ENCODE measurements at regions not wholly inside any gene's neighbourhood (a gene's known extent, or its start where the extent isn't known, plus 50 kb on each side); places are given as distances from the start of the nearest gene placed in this dataset.

DNA sequence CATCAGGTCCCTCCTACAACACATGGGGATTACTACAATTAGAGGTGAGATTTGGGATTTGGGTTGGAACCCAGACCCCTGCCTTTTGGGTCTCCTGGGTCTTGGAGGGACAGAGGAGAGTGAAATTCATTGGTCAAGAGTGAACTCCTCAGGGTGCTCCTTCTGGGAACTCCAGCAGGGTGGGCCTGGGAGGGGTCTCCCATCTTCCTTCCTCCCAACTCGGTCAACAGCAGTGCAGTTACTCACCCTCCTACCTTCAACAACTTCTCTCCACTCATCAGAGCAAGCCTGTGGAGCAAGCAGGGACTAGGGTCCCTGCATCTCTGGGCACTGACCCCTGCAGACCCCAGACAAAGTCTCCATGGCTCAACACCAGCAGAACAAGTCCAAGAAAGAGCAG, 89.3 kb upstream of the TMPRSS2 start:
- TF ChIP-seq, protein P1, sequence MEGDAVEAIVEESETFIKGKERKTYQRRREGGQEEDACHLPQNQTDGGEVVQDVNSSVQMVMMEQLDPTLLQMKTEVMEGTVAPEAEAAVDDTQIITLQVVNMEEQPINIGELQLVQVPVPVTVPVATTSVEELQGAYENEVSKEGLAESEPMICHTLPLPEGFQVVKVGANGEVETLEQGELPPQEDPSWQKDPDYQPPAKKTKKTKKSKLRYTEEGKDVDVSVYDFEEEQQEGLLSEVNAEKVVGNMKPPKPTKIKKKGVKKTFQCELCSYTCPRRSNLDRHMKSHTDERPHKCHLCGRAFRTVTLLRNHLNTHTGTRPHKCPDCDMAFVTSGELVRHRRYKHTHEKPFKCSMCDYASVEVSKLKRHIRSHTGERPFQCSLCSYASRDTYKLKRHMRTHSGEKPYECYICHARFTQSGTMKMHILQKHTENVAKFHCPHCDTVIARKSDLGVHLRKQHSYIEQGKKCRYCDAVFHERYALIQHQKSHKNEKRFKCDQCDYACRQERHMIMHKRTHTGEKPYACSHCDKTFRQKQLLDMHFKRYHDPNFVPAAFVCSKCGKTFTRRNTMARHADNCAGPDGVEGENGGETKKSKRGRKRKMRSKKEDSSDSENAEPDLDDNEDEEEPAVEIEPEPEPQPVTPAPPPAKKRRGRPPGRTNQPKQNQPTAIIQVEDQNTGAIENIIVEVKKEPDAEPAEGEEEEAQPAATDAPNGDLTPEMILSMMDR (IDR thresholded peaks at IDR 0.05) = no peak
- TF ChIP-seq POLR2A (IDR thresholded peaks at IDR 0.05) (no peak), POLR2AphosphoS5 (IDR thresholded peaks at IDR 0.05) (no peak), EP300 (IDR thresholded peaks at IDR 0.05) (no peak)

All from suprapubic skin (tissue), 4 donors.